GM12873 (cell line): ENCODE measurements at regions not wholly inside any gene's neighbourhood (a gene's known extent, or its start where the extent isn't known, plus 50 kb on each side); places are given as distances from the start of the nearest gene placed in this dataset.

Source experiments
- TF ChIP-seq, protein P1 (sequence below): IDR thresholded peaks from 2 replicates; pipeline ENCODE4 v1.5.1; 2012; ENCODE audit warnings: low read depth, mild to moderate bottlenecking, moderate library complexity, low read length, control low read depth; ENCODE audit not compliant: insufficient read depth; ENCODE audit errors: missing control alignments

DNA sequence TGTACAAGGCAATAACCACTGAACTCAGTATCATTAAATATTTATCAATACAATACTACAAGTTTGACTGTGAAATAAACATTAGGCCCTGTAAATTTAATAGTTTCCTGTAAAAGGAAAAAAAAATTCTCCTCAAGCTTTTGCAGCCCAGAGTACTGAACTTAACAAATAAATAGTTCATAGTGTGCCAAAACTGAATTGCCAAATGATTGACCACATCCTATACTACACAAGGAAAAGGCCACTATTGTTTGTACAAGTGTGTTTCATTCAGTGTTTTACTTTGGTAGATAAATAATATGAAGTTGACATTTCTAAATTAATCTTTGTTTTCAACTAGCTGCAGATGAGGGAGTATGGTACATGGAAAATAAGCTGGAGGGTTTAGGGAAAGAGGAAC, 379.6 kb downstream of the FLRT2 start:
- TF ChIP-seq, protein P1, sequence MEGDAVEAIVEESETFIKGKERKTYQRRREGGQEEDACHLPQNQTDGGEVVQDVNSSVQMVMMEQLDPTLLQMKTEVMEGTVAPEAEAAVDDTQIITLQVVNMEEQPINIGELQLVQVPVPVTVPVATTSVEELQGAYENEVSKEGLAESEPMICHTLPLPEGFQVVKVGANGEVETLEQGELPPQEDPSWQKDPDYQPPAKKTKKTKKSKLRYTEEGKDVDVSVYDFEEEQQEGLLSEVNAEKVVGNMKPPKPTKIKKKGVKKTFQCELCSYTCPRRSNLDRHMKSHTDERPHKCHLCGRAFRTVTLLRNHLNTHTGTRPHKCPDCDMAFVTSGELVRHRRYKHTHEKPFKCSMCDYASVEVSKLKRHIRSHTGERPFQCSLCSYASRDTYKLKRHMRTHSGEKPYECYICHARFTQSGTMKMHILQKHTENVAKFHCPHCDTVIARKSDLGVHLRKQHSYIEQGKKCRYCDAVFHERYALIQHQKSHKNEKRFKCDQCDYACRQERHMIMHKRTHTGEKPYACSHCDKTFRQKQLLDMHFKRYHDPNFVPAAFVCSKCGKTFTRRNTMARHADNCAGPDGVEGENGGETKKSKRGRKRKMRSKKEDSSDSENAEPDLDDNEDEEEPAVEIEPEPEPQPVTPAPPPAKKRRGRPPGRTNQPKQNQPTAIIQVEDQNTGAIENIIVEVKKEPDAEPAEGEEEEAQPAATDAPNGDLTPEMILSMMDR, result no peak

DNA sequence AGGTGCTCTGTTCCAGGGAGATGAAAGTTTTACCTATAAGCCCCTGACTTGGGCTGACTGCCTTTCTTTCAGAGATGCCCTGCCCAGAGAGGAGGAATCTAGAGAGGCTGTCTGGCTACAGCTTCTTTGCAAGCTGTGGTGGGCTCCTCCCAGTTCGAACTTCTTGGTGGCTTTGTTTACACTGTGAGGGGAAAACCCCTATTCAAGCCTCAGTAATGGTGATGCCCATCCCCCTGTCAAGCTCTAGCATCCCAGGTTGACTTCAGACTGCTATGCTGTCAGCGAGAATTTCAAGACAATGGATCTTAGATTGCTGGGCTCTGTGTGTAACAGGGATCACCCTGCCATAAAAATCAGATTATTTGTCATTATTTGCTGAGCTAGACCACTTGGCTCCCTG, 377.6 kb downstream of the FLRT2 start:
- TF ChIP-seq, protein P1, result no peak

DNA sequence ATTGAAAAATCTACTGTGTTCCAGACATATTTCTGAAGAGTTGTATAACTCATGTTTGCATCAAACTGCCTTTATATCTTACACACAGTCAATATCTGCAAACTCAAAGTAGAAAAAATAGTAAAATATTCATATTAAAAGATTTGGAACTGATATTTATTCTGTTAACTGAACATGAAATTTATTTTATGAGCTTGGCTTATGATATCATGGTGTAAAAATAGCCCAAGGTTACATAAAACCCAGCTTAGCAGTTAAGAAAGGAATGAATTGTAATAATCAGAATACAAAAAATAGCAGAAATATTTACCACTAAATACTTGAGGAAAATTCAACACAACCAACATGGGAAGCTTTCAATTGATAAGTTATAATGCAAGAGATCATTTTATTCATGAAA, 367.9 kb downstream of the FLRT2 start:
- TF ChIP-seq, protein P1, result no peak

DNA sequence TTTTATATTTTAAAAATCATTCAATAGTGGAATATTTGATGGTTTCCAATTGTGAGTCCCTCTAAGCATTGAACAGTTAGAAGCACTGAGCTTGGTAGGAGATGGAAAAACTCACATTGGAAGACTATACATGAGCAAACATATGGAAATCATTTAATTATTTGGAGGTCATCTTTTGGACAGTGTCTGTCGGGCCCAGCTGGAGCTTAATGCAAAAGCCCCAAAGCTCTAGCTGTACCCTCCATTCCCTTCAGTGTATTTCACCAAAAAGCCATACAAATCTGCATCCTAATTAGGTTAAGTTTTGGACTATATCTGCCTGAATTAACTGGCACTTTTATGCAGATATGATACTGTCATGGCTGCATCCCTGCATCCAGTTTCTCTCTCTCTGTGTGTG, 365.7 kb downstream of the FLRT2 start:
- TF ChIP-seq, protein P1, result no peak

DNA sequence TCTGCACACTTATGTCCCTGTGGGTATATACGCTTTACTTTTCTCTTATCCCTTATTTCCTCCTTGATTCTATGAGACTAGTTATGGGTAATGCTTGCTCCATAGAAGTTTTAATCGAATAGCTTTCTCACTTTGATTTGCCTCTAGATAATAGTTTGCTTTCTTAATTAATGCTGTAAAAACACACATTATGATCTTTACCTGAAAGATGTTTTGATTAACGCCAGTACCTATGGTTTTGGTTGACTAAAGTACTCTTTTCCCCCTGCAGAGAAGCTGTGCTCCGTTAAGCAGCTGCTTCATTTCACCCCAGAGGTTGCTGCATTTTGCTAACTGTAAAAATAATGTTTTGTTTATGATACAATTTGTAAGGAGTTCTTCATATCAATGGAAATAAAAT, 362.3 kb downstream of the FLRT2 start:
- TF ChIP-seq, protein P1, result no peak

DNA sequence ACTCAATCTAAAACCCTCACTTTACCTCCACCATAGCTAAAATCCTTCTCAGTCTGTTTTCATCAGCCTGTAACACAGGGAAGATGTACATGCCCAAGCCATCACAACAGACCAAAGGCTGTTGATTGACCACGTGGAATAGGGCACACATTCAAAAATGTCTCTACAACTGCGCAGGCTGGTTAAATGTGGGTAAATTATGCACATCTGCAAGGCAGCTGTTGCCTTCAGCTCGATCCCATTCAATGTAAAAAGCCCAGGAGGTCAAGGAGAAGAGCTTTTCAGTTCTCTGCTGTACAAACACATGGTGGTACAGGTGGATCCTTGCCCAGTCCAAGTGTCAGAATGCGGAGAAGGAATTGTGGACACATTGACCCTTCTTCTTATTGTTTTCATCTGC, 354.0 kb downstream of the FLRT2 start:
- TF ChIP-seq, protein P1, result no peak

DNA sequence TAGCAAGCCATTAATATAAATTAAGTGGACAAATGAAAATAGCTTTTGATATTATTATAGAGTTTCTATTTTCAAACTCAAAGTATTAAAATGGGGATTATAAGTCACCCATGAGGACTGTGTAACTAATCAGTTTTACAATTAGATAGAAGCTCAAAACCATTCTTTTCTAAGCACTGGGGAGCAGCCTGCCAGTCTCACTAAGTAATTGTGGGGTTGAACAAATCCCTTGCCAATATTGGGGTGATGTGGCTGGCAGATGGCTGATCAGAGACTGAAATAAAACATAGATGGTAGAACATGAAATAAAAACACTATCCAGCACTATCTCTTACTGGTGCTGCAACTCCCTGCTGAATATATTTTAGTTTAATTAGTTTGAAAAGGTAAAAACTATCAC, 353.2 kb downstream of the FLRT2 start:
- TF ChIP-seq, protein P1, result no peak
